ENCODE measurements at regions not wholly inside any gene's neighbourhood (a gene's known extent, or its start where the extent isn't known, plus 50 kb on each side); places are given as distances from the start of the nearest gene placed in this dataset.

- H3K27ac ChIP-seq (ENCODE audit: low read depth, low read length): no peak overlapping the region
- H3K36me3 ChIP-seq (ENCODE audit: insufficient read depth, low read length): no peaks in the 10 kb centered on the region
- DNase-seq (ENCODE audit: low read depth) (no peak), FAIRE-seq (no peak)
- no peaks in the 10 kb centered on the region for H4K20me1 ChIP-seq (ENCODE audit: insufficient read depth, low read length)
- Mint-ChIP-seq H3K4me1 (ENCODE audit: low read depth, unreplicated experiment) (peaks cover 7% of the 10 kb centered on the region), H3K27ac (ENCODE audit: unreplicated experiment) (no peak overlapping the region), H3K36me3 (ENCODE audit: low read depth, unreplicated experiment) (no peaks in the 10 kb centered on the region), H3K27me3 (ENCODE audit: low read depth, unreplicated experiment) (no peaks in the 10 kb centered on the region), H3K9me3 (ENCODE audit: unreplicated experiment) (peaks cover 3% of the 10 kb centered on the region), H3K4me3 (ENCODE audit: unreplicated experiment) (no peak overlapping the region)
- H3K4me1 ChIP-seq (ENCODE audit: insufficient read depth, low read length): peaks cover 7% of the 10 kb centered on the region
- H3K9ac ChIP-seq (ENCODE audit: low read length): no peak overlapping the region
- no peaks in the 10 kb centered on the region for H3K9me3 ChIP-seq (ENCODE audit: insufficient read depth, low read depth, low read length)
- H3K4me3 ChIP-seq (ENCODE audit: insufficient read depth, low read depth, low read length): no peak overlapping the region
- no peaks in the 10 kb centered on the region for H3K79me2 ChIP-seq (ENCODE audit: insufficient read depth, low read length)
- H3K27me3 ChIP-seq (ENCODE audit: insufficient read depth, low read length): no peaks in the 10 kb centered on the region
- H2AFZ ChIP-seq (ENCODE audit: low read depth, low read length): no peak overlapping the region
- H3K4me2 ChIP-seq (ENCODE audit: low read length): no peak overlapping the region
- no peak for TF ChIP-seq EZH2 (IDR thresholded peaks at IDR 0.05; ENCODE audit: insufficient read depth, low read length)
- TF ChIP-seq, protein P1, sequence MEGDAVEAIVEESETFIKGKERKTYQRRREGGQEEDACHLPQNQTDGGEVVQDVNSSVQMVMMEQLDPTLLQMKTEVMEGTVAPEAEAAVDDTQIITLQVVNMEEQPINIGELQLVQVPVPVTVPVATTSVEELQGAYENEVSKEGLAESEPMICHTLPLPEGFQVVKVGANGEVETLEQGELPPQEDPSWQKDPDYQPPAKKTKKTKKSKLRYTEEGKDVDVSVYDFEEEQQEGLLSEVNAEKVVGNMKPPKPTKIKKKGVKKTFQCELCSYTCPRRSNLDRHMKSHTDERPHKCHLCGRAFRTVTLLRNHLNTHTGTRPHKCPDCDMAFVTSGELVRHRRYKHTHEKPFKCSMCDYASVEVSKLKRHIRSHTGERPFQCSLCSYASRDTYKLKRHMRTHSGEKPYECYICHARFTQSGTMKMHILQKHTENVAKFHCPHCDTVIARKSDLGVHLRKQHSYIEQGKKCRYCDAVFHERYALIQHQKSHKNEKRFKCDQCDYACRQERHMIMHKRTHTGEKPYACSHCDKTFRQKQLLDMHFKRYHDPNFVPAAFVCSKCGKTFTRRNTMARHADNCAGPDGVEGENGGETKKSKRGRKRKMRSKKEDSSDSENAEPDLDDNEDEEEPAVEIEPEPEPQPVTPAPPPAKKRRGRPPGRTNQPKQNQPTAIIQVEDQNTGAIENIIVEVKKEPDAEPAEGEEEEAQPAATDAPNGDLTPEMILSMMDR (IDR thresholded peaks at IDR 0.05; ENCODE audit: insufficient read depth, low read depth, low read length): no peak
These were observed 144.2 kb downstream of the YIPF5 start for GRCh38 chr5:144026286-144026685.

- H2AFZ ChIP-seq (ENCODE audit: low read depth, low read length): no peak overlapping the region
- no peak overlapping the region for H3K27ac ChIP-seq (ENCODE audit: low read depth, low read length)
- no peak overlapping the region for H3K4me3 Mint-ChIP-seq (ENCODE audit: unreplicated experiment)
These were observed 142.4 kb downstream of the YIPF5 start for GRCh38 chr5:144028058-144028457.

GRCh38 chr5:144028636-144029035 is 141.8 kb downstream of the YIPF5 start:
- Histone ChIP-seq H3K27me3 (ENCODE audit: insufficient read depth, low read length) (no peaks in the 10 kb centered on the region), H3K79me2 (ENCODE audit: insufficient read depth, low read length) (no peaks in the 10 kb centered on the region), H2AFZ (ENCODE audit: low read depth, low read length) (peak overlapping the region; percentile 18), H3K4me1 (ENCODE audit: insufficient read depth, low read length) (peaks cover 7% of the 10 kb centered on the region), H3K9ac (ENCODE audit: low read length) (peak overlapping the region; percentile 36), H3K4me2 (ENCODE audit: low read length) (peak overlapping the region; percentile 60), H3K9me3 (ENCODE audit: insufficient read depth, low read depth, low read length) (no peaks in the 10 kb centered on the region), H3K4me3 (ENCODE audit: insufficient read depth, low read depth, low read length) (no peak overlapping the region), H4K20me1 (ENCODE audit: insufficient read depth, low read length) (no peaks in the 10 kb centered on the region), H3K36me3 (ENCODE audit: insufficient read depth, low read length) (no peaks in the 10 kb centered on the region), H3K27ac (ENCODE audit: low read depth, low read length) (peak overlapping the region; percentile 31)
- Mint-ChIP-seq H3K36me3 (ENCODE audit: low read depth, unreplicated experiment) (no peaks in the 10 kb centered on the region), H3K4me1 (ENCODE audit: low read depth, unreplicated experiment) (peaks cover 7% of the 10 kb centered on the region), H3K27me3 (ENCODE audit: low read depth, unreplicated experiment) (no peaks in the 10 kb centered on the region), H3K27ac (ENCODE audit: unreplicated experiment) (no peak overlapping the region), H3K9me3 (ENCODE audit: unreplicated experiment) (no peaks in the 10 kb centered on the region), H3K4me3 (ENCODE audit: unreplicated experiment) (no peak overlapping the region)
- FAIRE-seq (peak; percentile 91), DNase-seq (ENCODE audit: low read depth) (peak; percentile 91)
- TF ChIP-seq, protein P1 (IDR thresholded peaks at IDR 0.05; ENCODE audit: insufficient read depth, low read depth, low read length): no peak
- TF ChIP-seq EZH2 (IDR thresholded peaks at IDR 0.05; ENCODE audit: insufficient read depth, low read length): no peak

More at GRCh38 chr5:144028058-144028457, 142.4 kb downstream of the YIPF5 start:
- H3K4me1 ChIP-seq (ENCODE audit: insufficient read depth, low read length): peaks cover 7% of the 10 kb centered on the region
- no peak for TF ChIP-seq EZH2 (IDR thresholded peaks at IDR 0.05; ENCODE audit: insufficient read depth, low read length)
- TF ChIP-seq, protein P1 (IDR thresholded peaks at IDR 0.05; ENCODE audit: insufficient read depth, low read depth, low read length): no peak
- H3K9ac ChIP-seq (ENCODE audit: low read length): peak overlapping the region; percentile 36
- H3K4me2 ChIP-seq (ENCODE audit: low read length): peak overlapping the region; percentile 60
- Mint-ChIP-seq H3K4me1 (ENCODE audit: low read depth, unreplicated experiment) (peaks cover 7% of the 10 kb centered on the region), H3K27ac (ENCODE audit: unreplicated experiment) (no peak overlapping the region), H3K9me3 (ENCODE audit: unreplicated experiment) (no peaks in the 10 kb centered on the region), H3K36me3 (ENCODE audit: low read depth, unreplicated experiment) (no peaks in the 10 kb centered on the region), H3K27me3 (ENCODE audit: low read depth, unreplicated experiment) (no peaks in the 10 kb centered on the region)
- H3K36me3 ChIP-seq (ENCODE audit: insufficient read depth, low read length): no peaks in the 10 kb centered on the region
- no peaks in the 10 kb centered on the region for H3K79me2 ChIP-seq (ENCODE audit: insufficient read depth, low read length)
- DNase-seq (ENCODE audit: low read depth) (peak; percentile 75), FAIRE-seq (peak; percentile 93)
- no peaks in the 10 kb centered on the region for H4K20me1 ChIP-seq (ENCODE audit: insufficient read depth, low read length)
- no peaks in the 10 kb centered on the region for H3K27me3 ChIP-seq (ENCODE audit: insufficient read depth, low read length)
- H3K4me3 ChIP-seq (ENCODE audit: insufficient read depth, low read depth, low read length): no peak overlapping the region
- H3K9me3 ChIP-seq (ENCODE audit: insufficient read depth, low read depth, low read length): no peaks in the 10 kb centered on the region
